ENCODE measurements at regions not wholly inside any gene's neighbourhood (a gene's known extent, or its start where the extent isn't known, plus 50 kb on each side); places are given as distances from the start of the nearest gene placed in this dataset.

DNA sequence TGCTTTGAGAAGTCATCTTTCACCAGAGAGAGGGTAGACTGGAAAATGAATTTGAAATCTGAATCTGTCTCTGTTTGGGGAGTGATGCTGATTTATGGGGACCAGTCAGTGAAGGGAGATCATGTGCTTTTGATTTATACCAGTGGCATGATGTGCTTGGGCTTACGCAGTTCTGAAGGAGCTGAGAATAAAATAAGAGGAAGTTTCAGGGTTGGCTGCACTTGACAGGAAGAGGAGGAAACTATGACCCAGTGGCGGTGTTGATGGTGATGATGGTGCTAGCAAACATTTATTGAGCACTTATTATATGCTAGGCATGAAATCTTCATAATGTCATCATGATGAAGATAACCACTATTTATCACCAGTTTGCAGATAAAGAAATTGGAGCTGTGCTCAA, 136.4 kb upstream of the GLRA1 start:
- in situ Hi-C loops (cut with MboI; ENCODE audit: low pct_ligation_motif_present in 1 of 4, low pct_unique_long_range_greater_than_20kb in 1 of 4, low sequenced_read_pairs in 3 of 4) (no loop called here), intact Hi-C loops (cut with DNase I; ENCODE audit: low total_unique reads) (no loop called here)
- no peaks in the 10 kb centered on the region for H3K9me3 ChIP-seq
- no peaks in the 10 kb centered on the region for H3K4me1 ChIP-seq
- TF ChIP-seq POLR2A (IDR thresholded peaks at IDR 0.05) (no peak), POLR2AphosphoS5 (IDR thresholded peaks at IDR 0.05) (no peak), EP300 (IDR thresholded peaks at IDR 0.05; ENCODE audit: low read depth) (no peak)
- TF ChIP-seq, protein P1, sequence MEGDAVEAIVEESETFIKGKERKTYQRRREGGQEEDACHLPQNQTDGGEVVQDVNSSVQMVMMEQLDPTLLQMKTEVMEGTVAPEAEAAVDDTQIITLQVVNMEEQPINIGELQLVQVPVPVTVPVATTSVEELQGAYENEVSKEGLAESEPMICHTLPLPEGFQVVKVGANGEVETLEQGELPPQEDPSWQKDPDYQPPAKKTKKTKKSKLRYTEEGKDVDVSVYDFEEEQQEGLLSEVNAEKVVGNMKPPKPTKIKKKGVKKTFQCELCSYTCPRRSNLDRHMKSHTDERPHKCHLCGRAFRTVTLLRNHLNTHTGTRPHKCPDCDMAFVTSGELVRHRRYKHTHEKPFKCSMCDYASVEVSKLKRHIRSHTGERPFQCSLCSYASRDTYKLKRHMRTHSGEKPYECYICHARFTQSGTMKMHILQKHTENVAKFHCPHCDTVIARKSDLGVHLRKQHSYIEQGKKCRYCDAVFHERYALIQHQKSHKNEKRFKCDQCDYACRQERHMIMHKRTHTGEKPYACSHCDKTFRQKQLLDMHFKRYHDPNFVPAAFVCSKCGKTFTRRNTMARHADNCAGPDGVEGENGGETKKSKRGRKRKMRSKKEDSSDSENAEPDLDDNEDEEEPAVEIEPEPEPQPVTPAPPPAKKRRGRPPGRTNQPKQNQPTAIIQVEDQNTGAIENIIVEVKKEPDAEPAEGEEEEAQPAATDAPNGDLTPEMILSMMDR (IDR thresholded peaks at IDR 0.05): no peak
- no peak overlapping the region for H3K27ac ChIP-seq
- no peaks in the 10 kb centered on the region for H3K36me3 ChIP-seq
- WGBS, 2 donors (ENCODE audit: low coverage in 1 of 2): 52 to 86% methylated on average over 2 of the region's 2 CpGs
- no peaks in the 10 kb centered on the region for H3K27me3 ChIP-seq
- no peak overlapping the region for H3K4me3 ChIP-seq
- DNase-seq: no peak

DNA sequence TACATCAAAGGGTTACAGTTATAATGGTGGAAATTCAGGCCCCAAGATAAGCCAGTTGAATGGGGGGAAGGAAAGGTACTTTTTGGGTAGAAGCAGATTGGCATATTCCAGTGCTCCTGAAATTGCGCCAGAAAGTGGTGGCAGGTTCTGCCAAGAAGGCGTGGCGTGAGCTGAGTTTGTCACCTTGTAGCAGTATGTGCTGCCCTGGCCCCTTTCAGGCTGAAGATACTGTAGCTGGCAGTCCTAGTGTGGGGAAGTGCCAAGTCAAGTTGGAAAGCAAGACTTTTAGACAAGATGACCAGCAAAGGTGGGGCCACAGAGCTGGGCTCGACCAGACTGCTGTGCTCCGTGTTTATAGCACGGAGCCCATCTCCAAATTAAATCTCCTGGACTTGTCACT, 133.6 kb upstream of the GLRA1 start:
- WGBS, 2 donors (ENCODE audit: low coverage in 1 of 2): 84 to 93% methylated on average over 3 to 6 of the region's 6 CpGs
- DNase-seq: no peak
- H3K9me3 ChIP-seq: no peaks in the 10 kb centered on the region
- no peaks in the 10 kb centered on the region for H3K4me1 ChIP-seq
- in situ Hi-C loops (cut with MboI; ENCODE audit: low pct_ligation_motif_present in 1 of 4, low pct_unique_long_range_greater_than_20kb in 1 of 4, low sequenced_read_pairs in 3 of 4) (no loop called here), intact Hi-C loops (cut with DNase I; ENCODE audit: low total_unique reads) (no loop called here)
- TF ChIP-seq, protein P1 (IDR thresholded peaks at IDR 0.05): no peak
- H3K27me3 ChIP-seq: no peaks in the 10 kb centered on the region
- no peak overlapping the region for H3K27ac ChIP-seq
- no peak overlapping the region for H3K4me3 ChIP-seq
- no peaks in the 10 kb centered on the region for H3K36me3 ChIP-seq

DNA sequence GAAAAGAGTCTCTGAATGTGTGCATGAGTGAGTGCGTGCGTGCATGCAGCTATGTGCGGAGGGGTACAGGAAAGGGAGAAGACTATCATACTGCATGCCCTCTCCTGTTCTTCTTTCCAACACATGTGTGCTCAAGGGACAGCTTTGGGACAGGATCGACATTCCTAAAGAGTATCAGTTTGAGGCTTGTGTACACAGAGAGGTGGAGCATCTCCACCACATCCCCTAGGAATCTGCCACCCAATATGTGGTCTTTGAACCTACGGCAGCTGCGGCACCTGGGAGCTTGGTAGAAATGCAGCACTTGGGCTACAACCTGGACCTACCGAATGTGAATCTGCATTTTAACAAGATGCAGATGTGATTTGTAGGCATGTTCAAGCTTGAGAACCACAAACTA, 132.3 kb upstream of the GLRA1 start:
- in situ Hi-C loops (cut with MboI; ENCODE audit: low pct_ligation_motif_present in 1 of 4, low pct_unique_long_range_greater_than_20kb in 1 of 4, low sequenced_read_pairs in 3 of 4) (no loop called here), intact Hi-C loops (cut with DNase I; ENCODE audit: low total_unique reads) (no loop called here)
- Histone ChIP-seq H3K27me3 (no peaks in the 10 kb centered on the region), H3K4me1 (no peaks in the 10 kb centered on the region), H3K36me3 (no peaks in the 10 kb centered on the region), H3K9me3 (no peaks in the 10 kb centered on the region), H3K4me3 (no peak overlapping the region), H3K27ac (no peak overlapping the region)
- no peak for DNase-seq
- TF ChIP-seq POLR2AphosphoS5 (IDR thresholded peaks at IDR 0.05) (no peak), EP300 (IDR thresholded peaks at IDR 0.05; ENCODE audit: low read depth) (no peak), POLR2A (IDR thresholded peaks at IDR 0.05) (no peak)
- TF ChIP-seq, protein P1 (IDR thresholded peaks at IDR 0.05): no peak
- 60 to 83% methylated on average over 1 to 7 of the region's 7 CpGs for WGBS, 2 donors (ENCODE audit: low coverage in 1 of 2)

DNA sequence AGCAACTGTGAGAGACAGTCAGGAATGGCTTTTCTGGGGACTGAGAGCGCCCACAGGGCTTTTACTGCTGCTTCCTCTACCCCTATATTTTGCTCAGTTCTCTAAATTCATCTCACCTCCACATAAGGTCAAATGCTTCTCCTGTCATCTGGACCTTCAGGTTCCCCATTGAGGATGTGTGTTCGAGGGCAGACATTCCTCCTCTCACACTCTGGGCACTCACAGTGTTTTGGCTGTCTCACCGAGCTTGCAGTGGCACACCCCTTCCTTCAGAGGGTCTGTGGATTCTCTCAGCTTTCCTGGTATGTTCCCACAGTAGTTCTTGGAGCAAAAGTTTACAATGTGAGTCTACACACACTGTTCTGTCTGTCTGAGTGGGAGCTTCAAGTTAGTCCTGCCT, 127.8 kb upstream of the GLRA1 start:
- no peaks in the 10 kb centered on the region for H3K36me3 ChIP-seq
- no peak for DNase-seq
- no peak overlapping the region for H3K4me3 ChIP-seq
- WGBS, 2 donors (ENCODE audit: low coverage in 1 of 2): 44 to 55% methylated on average over 2 to 3 of the region's 3 CpGs
- H3K4me1 ChIP-seq: no peaks in the 10 kb centered on the region
- no peaks in the 10 kb centered on the region for H3K9me3 ChIP-seq
- TF ChIP-seq EP300 (IDR thresholded peaks at IDR 0.05; ENCODE audit: low read depth) (no peak), POLR2AphosphoS5 (IDR thresholded peaks at IDR 0.05) (no peak), POLR2A (IDR thresholded peaks at IDR 0.05) (no peak)
- TF ChIP-seq, protein P1 (IDR thresholded peaks at IDR 0.05): no peak
- in situ Hi-C loops (cut with MboI; ENCODE audit: low pct_ligation_motif_present in 1 of 4, low pct_unique_long_range_greater_than_20kb in 1 of 4, low sequenced_read_pairs in 3 of 4) (no loop called here), intact Hi-C loops (cut with DNase I; ENCODE audit: low total_unique reads) (no loop called here)
- H3K27me3 ChIP-seq: no peaks in the 10 kb centered on the region
- H3K27ac ChIP-seq: no peak overlapping the region
